ENCODE measurements at regions not wholly inside any gene's neighbourhood (a gene's known extent, or its start where the extent isn't known, plus 50 kb on each side); places are given as distances from the start of the nearest gene placed in this dataset.

DNA sequence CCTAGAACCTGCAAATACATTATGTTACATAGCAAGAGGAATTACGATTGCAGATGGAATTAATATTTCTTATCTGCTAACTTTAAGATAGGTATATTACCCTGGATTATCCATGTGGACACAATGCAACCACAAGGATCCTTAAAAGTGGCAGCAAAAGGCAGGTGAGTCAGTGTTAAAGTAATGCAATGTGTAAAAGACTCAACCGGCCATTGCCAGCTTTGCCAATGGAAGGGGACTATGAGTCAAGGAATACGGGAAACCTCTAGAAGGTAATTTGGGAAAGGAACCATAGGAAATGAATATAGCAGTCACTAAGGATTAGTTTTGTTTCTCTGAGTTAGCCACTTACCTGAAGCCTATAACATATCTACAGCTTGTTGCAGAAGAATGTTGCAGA is 692.1 kb upstream of the ZP4 start:
- no peak for DNase-seq (ENCODE audit: low read depth in 6 of 9, low spot score in 9 of 9)
- Histone ChIP-seq H3K4me1 (ENCODE audit: control insufficient read depth in 2 of 2, insufficient read depth in 2 of 2, low read length in 2 of 2) (no peaks in the 10 kb centered on the region), H3K4me3 (ENCODE audit: low read length in 2 of 2) (no peak overlapping the region), H3K36me3 (ENCODE audit: control insufficient read depth in 2 of 2, insufficient read depth in 2 of 2, low read length in 1 of 2) (no peaks in the 10 kb centered on the region), H3K9me3 (ENCODE audit: control insufficient read depth in 2 of 2, insufficient read depth in 1 of 2, low read length in 1 of 2) (no peaks in the 10 kb centered on the region), H3K27me3 (ENCODE audit: control insufficient read depth in 2 of 2, insufficient read depth in 1 of 2, low read length in 1 of 2) (no peaks in the 10 kb centered on the region), H3K27ac (ENCODE audit: low read depth in 1 of 2, low read length in 1 of 2) (no peak overlapping the region)
- 96% methylated on average over 3 of the region's 3 CpGs for WGBS

DNA sequence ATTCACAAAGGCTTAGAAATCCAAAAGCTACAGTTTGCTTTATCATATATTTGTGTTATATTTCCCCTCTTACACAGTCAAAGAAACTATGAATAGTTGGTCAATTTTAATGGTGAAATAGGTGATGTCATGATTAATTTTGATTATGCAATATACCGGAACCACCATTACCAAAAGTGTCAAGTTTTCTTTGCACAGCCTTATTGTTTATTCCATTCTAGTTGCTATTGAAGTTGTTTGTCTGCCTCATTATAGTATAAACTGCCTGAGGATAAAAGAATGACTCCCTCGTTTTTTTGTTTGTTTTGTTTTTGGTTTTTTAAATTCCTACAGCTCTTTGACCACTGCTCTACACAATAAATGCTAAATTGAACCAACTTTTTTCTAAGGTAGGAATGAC is 690.6 kb upstream of the ZP4 start:
- Histone ChIP-seq H3K4me3 (ENCODE audit: low read length in 2 of 2) (no peak overlapping the region), H3K27me3 (ENCODE audit: control insufficient read depth in 2 of 2, insufficient read depth in 1 of 2, low read length in 1 of 2) (no peaks in the 10 kb centered on the region), H3K4me1 (ENCODE audit: control insufficient read depth in 2 of 2, insufficient read depth in 2 of 2, low read length in 2 of 2) (no peaks in the 10 kb centered on the region), H3K9me3 (ENCODE audit: control insufficient read depth in 2 of 2, insufficient read depth in 1 of 2, low read length in 1 of 2) (no peaks in the 10 kb centered on the region), H3K27ac (ENCODE audit: low read depth in 1 of 2, low read length in 1 of 2) (no peak overlapping the region), H3K36me3 (ENCODE audit: control insufficient read depth in 2 of 2, insufficient read depth in 2 of 2, low read length in 1 of 2) (no peaks in the 10 kb centered on the region)
- DNase-seq (ENCODE audit: low read depth in 6 of 9, low spot score in 9 of 9): no peak
- 91% methylated on average over 2 of the region's 2 CpGs for WGBS

DNA sequence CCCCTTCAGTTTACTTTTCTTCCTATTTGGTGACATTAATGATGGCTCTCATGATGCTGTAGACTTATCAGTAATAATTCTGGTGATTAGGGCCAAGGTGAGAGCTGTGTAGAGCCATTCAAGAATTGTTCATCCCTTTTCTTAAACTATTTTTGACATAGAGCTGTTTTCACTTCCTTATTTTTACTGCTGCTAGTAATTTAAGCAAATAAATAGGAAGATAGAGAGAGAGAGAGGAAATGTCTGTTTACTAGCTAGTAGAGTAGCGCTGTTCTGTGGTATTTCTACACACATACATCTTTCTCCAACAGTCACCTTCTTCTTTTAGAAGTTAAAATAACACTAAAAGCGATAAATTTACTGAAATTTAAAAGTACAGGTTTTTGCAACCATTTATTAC is 678.0 kb upstream of the ZP4 start:
- no peaks in the 10 kb centered on the region for H3K4me1 ChIP-seq (ENCODE audit: control insufficient read depth in 2 of 2, insufficient read depth in 2 of 2, low read length in 2 of 2)
- no peaks in the 10 kb centered on the region for H3K27me3 ChIP-seq (ENCODE audit: control insufficient read depth in 2 of 2, insufficient read depth in 1 of 2, low read length in 1 of 2)
- H3K9me3 ChIP-seq (ENCODE audit: control insufficient read depth in 2 of 2, insufficient read depth in 1 of 2, low read length in 1 of 2): no peaks in the 10 kb centered on the region
- H3K4me3 ChIP-seq (ENCODE audit: low read length in 2 of 2): no peak overlapping the region
- 13% methylated on average over 2 of the region's 2 CpGs for WGBS
- no peak overlapping the region for H3K27ac ChIP-seq (ENCODE audit: low read depth in 1 of 2, low read length in 1 of 2)
- no peaks in the 10 kb centered on the region for H3K36me3 ChIP-seq (ENCODE audit: control insufficient read depth in 2 of 2, insufficient read depth in 2 of 2, low read length in 1 of 2)
- no peak for DNase-seq (ENCODE audit: low read depth in 6 of 9, low spot score in 9 of 9)

DNA sequence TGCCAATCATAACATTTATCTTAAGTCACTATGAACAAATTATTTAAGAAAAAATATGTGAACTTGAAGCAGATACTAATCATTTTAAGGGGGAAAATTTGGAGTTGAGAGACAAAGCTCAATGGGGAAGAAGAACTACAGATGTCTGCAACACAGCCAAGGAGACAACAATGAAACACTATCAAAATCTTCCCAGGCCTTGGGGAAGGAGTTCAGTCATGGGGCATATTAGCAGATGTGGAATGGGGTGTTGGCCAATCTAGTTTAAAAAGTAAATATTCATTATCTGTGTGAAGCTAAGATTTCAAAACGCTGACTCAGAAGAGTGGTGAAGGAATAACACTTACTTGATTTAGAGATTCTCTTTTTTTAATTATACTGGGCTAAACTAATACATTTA is 671.6 kb upstream of the ZP4 start:
- Histone ChIP-seq H3K9me3 (ENCODE audit: control insufficient read depth in 2 of 2, insufficient read depth in 1 of 2, low read length in 1 of 2) (no peaks in the 10 kb centered on the region), H3K27me3 (ENCODE audit: control insufficient read depth in 2 of 2, insufficient read depth in 1 of 2, low read length in 1 of 2) (no peaks in the 10 kb centered on the region), H3K27ac (ENCODE audit: low read depth in 1 of 2, low read length in 1 of 2) (no peak overlapping the region), H3K4me1 (ENCODE audit: control insufficient read depth in 2 of 2, insufficient read depth in 2 of 2, low read length in 2 of 2) (no peaks in the 10 kb centered on the region), H3K36me3 (ENCODE audit: control insufficient read depth in 2 of 2, insufficient read depth in 2 of 2, low read length in 1 of 2) (no peaks in the 10 kb centered on the region), H3K4me3 (ENCODE audit: low read length in 2 of 2) (no peak overlapping the region)
- WGBS: 81% methylated on average over 1 of the region's 1 CpG
- no peak for DNase-seq (ENCODE audit: low read depth in 6 of 9, low spot score in 9 of 9)

DNA sequence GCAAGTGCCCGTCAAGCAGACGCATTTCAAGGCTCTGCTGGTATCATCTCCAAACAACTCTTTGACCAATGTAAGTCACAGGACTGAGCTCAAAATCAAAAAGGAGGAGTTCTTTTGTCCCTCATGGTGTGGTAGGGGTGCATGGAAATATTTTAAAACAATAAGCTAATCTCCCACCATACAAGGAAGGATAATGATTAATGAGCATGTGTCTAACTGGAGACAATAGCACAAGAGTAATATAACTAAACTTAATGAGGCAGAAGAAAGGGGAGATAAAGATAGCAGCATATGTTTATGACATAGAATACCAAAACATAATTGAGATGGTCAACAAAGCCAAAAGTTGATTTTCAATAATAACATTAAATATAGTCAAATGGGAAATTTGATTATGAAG is 668.0 kb upstream of the ZP4 start:
- no peak overlapping the region for H3K27ac ChIP-seq (ENCODE audit: low read depth in 1 of 2, low read length in 1 of 2)
- DNase-seq (ENCODE audit: low read depth in 6 of 9, low spot score in 9 of 9): no peak
- no peaks in the 10 kb centered on the region for H3K27me3 ChIP-seq (ENCODE audit: control insufficient read depth in 2 of 2, insufficient read depth in 1 of 2, low read length in 1 of 2)
- no peaks in the 10 kb centered on the region for H3K36me3 ChIP-seq (ENCODE audit: control insufficient read depth in 2 of 2, insufficient read depth in 2 of 2, low read length in 1 of 2)
- no peak overlapping the region for H3K4me3 ChIP-seq (ENCODE audit: low read length in 2 of 2)
- WGBS: 99% methylated on average over 2 of the region's 2 CpGs
- no peaks in the 10 kb centered on the region for H3K9me3 ChIP-seq (ENCODE audit: control insufficient read depth in 2 of 2, insufficient read depth in 1 of 2, low read length in 1 of 2)
- H3K4me1 ChIP-seq (ENCODE audit: control insufficient read depth in 2 of 2, insufficient read depth in 2 of 2, low read length in 2 of 2): no peaks in the 10 kb centered on the region

DNA sequence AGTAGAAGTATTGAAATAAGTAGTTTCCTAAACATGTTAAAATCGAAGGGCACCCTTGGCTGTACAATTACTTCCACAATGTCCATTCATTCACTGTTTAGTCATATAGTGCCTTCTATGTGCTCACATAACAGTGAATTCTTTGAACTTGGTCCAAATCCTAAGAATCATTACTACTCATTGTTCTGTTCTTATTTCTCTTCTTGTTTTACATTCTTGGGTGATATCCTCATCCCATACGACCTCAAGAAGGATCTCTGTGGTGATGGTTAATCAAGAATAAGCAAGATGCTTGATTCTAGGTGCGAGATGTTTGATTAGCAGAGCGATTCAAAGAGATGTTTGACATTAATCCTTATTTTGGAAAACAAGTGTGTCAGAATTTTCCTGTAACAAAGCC is 667.4 kb upstream of the ZP4 start:
- Histone ChIP-seq H3K27ac (ENCODE audit: low read depth in 1 of 2, low read length in 1 of 2) (no peak overlapping the region), H3K4me1 (ENCODE audit: control insufficient read depth in 2 of 2, insufficient read depth in 2 of 2, low read length in 2 of 2) (no peaks in the 10 kb centered on the region), H3K4me3 (ENCODE audit: low read length in 2 of 2) (no peak overlapping the region), H3K27me3 (ENCODE audit: control insufficient read depth in 2 of 2, insufficient read depth in 1 of 2, low read length in 1 of 2) (no peaks in the 10 kb centered on the region), H3K9me3 (ENCODE audit: control insufficient read depth in 2 of 2, insufficient read depth in 1 of 2, low read length in 1 of 2) (no peaks in the 10 kb centered on the region), H3K36me3 (ENCODE audit: control insufficient read depth in 2 of 2, insufficient read depth in 2 of 2, low read length in 1 of 2) (no peaks in the 10 kb centered on the region)
- DNase-seq (ENCODE audit: low read depth in 6 of 9, low spot score in 9 of 9): no peak
- WGBS: 84% methylated on average over 4 of the region's 4 CpGs

DNA sequence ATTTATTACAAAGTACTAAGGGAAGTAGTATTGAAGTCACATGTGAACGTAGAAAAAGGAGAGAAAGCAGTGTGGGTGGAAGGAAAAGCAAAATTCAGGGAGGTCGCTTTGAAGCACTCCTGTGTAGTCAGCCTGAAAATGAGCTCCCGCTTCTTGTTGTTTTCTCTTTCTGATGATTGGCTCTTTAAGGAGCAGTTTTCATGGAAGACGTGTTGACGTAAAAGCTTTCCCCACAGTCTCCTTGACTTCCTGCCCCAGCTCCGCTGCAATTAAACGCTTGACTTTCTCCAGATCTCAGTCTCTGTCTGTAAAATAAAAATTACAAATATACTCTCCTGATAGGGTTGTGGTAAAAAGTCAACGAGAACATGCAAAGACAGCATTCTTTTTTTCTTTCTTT is 661.5 kb upstream of the ZP4 start:
- no peaks in the 10 kb centered on the region for H3K27me3 ChIP-seq (ENCODE audit: control insufficient read depth in 2 of 2, insufficient read depth in 1 of 2, low read length in 1 of 2)
- H3K27ac ChIP-seq (ENCODE audit: low read depth in 1 of 2, low read length in 1 of 2): no peak overlapping the region
- 92% methylated on average over 8 of the region's 8 CpGs for WGBS
- H3K36me3 ChIP-seq (ENCODE audit: control insufficient read depth in 2 of 2, insufficient read depth in 2 of 2, low read length in 1 of 2): no peaks in the 10 kb centered on the region
- no peak for DNase-seq (ENCODE audit: low read depth in 6 of 9, low spot score in 9 of 9)
- no peaks in the 10 kb centered on the region for H3K9me3 ChIP-seq (ENCODE audit: control insufficient read depth in 2 of 2, insufficient read depth in 1 of 2, low read length in 1 of 2)
- H3K4me3 ChIP-seq (ENCODE audit: low read length in 2 of 2): no peak overlapping the region
- no peaks in the 10 kb centered on the region for H3K4me1 ChIP-seq (ENCODE audit: control insufficient read depth in 2 of 2, insufficient read depth in 2 of 2, low read length in 2 of 2)

DNA sequence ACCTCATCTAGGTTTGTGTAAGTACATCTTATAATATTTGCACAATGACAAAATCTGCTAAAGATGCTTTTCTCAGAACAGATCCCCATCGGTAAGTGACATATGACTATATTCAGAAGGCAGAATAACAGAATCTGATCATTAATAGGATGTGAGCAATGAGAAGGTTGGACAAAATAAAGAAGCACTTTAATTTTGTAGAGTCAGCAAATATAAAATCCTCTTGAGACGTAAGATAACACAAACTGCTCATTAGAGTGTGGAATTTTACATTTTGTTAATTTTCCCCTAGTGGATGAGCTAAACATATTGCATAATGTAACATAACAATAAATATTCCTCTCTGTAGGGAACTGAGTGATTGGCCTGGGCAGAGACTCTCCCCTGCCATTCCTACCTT is 658.4 kb upstream of the ZP4 start:
- WGBS: 95% methylated on average over 2 of the region's 2 CpGs

DNA sequence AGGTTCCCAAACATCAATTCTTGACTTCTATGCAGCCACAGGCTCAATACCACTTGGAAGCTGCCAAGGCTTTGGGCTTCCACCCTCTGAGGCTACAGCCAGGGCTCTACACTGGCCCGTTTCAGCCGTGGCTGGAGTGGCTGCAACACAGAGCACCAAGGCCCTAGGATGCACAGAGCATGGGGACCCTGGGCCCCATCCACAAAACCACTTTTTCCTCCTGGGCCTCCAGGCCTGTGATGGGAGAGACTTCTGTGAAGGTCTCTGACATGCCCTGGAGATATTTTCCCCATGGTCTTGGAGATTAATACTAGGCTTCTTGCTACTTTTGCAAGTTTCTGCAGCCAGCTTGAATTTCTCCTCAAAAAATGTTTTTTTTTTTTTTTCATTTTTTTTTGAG is 655.4 kb upstream of the ZP4 start:
- Histone ChIP-seq H3K27me3 (ENCODE audit: control insufficient read depth in 2 of 2, insufficient read depth in 1 of 2, low read length in 1 of 2) (no peaks in the 10 kb centered on the region), H3K9me3 (ENCODE audit: control insufficient read depth in 2 of 2, insufficient read depth in 1 of 2, low read length in 1 of 2) (peaks cover 0 to 8% of the 10 kb centered on the region in 2 donors), H3K27ac (ENCODE audit: low read depth in 1 of 2, low read length in 1 of 2) (no peak overlapping the region), H3K36me3 (ENCODE audit: control insufficient read depth in 2 of 2, insufficient read depth in 2 of 2, low read length in 1 of 2) (no peaks in the 10 kb centered on the region), H3K4me3 (ENCODE audit: low read length in 2 of 2) (no peak overlapping the region), H3K4me1 (ENCODE audit: control insufficient read depth in 2 of 2, insufficient read depth in 2 of 2, low read length in 2 of 2) (no peaks in the 10 kb centered on the region)
- DNase-seq (ENCODE audit: low read depth in 6 of 9, low spot score in 9 of 9): no peak
- WGBS: 66% methylated on average over 2 of the region's 2 CpGs

More for the DNA sequence above, 658.4 kb upstream of the ZP4 start:
- Histone ChIP-seq H3K36me3 (ENCODE audit: control insufficient read depth in 2 of 2, insufficient read depth in 2 of 2, low read length in 1 of 2) (no peaks in the 10 kb centered on the region), H3K27me3 (ENCODE audit: control insufficient read depth in 2 of 2, insufficient read depth in 1 of 2, low read length in 1 of 2) (no peaks in the 10 kb centered on the region), H3K4me3 (ENCODE audit: low read length in 2 of 2) (no peak overlapping the region), H3K4me1 (ENCODE audit: control insufficient read depth in 2 of 2, insufficient read depth in 2 of 2, low read length in 2 of 2) (no peaks in the 10 kb centered on the region), H3K27ac (ENCODE audit: low read depth in 1 of 2, low read length in 1 of 2) (no peak overlapping the region), H3K9me3 (ENCODE audit: control insufficient read depth in 2 of 2, insufficient read depth in 1 of 2, low read length in 1 of 2) (peaks cover 0 to 8% of the 10 kb centered on the region in 2 donors)
- no peak for DNase-seq (ENCODE audit: low read depth in 6 of 9, low spot score in 9 of 9)

DNA sequence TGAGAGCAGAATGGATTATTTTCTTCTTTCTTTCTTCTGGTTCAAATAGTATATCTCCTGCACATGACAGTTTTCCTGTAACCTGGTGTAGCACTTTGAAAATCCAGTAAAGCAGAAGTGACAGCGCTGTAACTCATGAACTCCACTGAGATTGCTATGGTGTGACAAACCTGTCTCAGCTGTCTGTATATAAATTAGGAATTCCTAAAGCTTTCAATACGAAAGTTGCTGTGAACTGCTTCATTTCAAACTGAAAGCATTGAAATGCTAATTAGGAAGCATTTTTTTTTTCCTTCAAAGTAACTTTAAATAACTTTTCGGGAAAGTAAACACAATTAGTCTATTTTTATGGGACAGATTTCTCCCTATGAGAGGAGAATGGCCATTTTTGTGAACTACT is 646.9 kb upstream of the ZP4 start:
- WGBS: 84% methylated on average over 3 of the region's 3 CpGs
- no peaks in the 10 kb centered on the region for H3K9me3 ChIP-seq (ENCODE audit: control insufficient read depth in 2 of 2, insufficient read depth in 1 of 2, low read length in 1 of 2)
- no peak for DNase-seq (ENCODE audit: low read depth in 6 of 9, low spot score in 9 of 9)
- H3K27ac ChIP-seq (ENCODE audit: low read depth in 1 of 2, low read length in 1 of 2): no peak overlapping the region
- H3K4me1 ChIP-seq (ENCODE audit: control insufficient read depth in 2 of 2, insufficient read depth in 2 of 2, low read length in 2 of 2): no peaks in the 10 kb centered on the region
- no peak overlapping the region for H3K4me3 ChIP-seq (ENCODE audit: low read length in 2 of 2)
- no peaks in the 10 kb centered on the region for H3K36me3 ChIP-seq (ENCODE audit: control insufficient read depth in 2 of 2, insufficient read depth in 2 of 2, low read length in 1 of 2)
- no peaks in the 10 kb centered on the region for H3K27me3 ChIP-seq (ENCODE audit: control insufficient read depth in 2 of 2, insufficient read depth in 1 of 2, low read length in 1 of 2)

All from thymus (tissue), 11 donors.